Kidney glomerular epithelial cell (primary cell): ENCODE measurements at regions not wholly inside any gene's neighbourhood (a gene's known extent, or its start where the extent isn't known, plus 50 kb on each side); places are given as distances from the start of the nearest gene placed in this dataset.

Experiments
- DNase-seq: peaks from one replicate; lab custom pipeline; 2025; lab: John Stamatoyannopoulos, UW

DNA sequence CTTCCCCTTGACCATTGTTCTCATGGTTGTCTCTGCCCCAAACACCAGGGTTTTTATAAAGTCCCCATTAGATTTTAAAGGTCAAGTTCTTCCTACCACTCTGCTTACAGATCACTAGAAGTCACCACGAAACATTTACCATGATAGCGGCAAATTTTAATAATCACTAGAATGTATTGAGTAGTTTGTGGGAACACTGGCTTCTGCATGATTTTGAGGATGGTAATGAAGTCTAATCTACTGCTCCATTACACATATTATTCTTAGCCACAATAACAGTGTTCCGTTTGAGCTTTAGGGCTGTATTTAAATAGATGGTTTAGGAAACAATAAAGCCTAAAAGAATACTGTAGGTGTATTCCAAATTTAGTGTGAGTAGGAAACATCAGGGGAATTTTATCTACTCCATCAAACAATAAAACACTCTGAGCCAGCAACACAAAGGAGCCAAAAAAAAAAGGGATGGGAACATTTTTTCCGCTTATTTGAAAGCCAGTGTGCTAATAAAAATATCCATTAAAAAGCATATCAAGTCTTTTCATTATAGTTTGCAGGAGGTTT, 49.7 kb downstream of the KLF12 start:
- no peak for DNase-seq

DNA sequence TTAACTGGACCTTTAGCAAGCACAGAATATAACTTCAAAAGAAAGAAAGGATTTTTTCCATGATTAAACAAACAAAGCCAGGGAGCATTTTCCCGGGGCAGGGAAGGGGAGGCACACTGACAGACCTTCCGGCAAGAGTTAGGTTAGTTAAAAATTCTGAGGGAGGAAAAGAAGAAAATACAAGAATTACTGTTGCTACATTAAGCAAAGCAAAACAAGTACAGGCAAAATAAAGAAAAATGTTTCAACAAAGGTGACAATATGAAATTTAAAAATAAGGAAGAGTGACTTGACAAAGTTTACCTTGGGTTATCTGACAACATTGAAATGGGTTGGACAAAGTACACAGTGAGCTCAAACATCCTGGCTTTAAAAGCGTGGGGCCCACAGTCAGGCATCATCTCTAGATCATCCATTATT, 51.5 kb downstream of the KLF12 start:
- no peak for DNase-seq

DNA sequence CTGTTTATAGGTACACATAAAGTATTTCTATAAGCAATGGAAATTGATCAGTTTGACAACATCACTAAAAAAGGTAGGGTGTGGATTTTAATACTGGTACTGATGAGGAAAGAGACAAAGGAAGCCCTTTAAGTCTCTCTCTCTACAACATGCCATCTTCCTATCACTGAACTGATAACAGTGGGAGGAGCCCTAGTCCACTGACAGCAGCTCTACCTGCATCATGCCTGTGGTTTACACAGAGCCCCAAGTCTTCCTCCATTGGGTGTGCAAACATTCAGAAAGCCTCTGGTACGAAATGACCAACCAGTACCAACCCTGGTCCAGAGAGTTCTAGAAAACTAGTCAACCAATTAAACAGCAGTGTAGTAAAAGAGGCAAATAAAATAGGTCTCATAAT, 53.4 kb downstream of the KLF12 start:
- DNase-seq, result no peak

DNA sequence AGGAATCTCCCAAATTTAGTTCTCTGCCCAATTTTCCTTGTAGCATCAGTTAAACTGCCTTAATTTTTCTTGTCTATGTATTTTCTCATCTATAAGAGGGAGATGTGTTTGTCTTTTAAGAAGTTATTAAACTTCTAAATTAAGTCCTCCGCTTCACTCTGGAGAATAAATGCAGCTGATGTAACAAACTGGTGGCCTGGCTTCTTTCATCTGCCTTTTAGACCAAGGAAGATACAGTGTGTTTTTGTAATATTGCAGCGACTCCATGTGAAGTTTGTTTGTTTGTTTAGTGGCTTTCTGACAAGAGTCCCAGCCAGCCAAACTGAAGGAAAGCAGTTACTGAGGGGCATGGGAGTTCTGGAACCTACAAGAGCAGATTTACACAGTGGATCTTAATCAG, 56.4 kb downstream of the KLF12 start:
- DNase-seq, result no peak

DNA sequence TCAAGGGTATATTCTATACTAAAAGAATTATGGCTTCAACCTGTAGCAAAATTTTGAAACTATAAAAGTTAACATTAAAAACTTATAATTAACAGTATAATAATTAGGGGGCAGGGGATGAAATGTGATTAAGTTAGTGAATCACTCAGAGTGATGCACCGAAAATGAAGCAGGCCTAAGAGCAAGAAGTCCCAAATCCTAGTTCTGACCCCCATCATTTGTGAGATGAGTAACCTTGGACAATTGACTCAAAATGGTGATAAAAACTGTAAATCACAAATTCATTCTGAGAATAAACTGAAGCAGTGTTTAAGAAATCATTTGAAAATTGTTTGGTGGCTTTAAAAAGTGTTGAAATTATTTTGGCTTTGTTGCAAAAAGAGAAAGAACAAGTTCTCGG, 56.8 kb downstream of the KLF12 start:
- DNase-seq, result no peak

DNA sequence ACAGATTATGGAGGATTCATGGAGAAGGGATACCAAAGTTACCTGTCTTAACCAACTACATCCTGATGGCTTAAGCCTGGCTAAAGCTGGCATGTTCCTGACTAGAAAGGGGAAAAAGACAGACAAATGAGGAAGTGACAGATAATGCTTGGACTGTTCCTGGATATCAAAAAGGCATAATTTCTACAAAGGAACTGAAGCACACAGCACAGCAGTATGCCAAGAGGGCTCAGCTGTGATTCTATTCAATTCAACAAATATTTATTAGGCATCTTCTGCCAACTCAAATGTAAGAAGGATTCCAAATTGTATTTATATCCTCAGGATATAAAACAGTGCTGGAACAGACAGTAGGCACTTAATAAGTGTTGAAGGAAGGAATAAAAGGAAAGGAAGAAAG, 59.5 kb downstream of the KLF12 start:
- peak; percentile 24 for DNase-seq

DNA sequence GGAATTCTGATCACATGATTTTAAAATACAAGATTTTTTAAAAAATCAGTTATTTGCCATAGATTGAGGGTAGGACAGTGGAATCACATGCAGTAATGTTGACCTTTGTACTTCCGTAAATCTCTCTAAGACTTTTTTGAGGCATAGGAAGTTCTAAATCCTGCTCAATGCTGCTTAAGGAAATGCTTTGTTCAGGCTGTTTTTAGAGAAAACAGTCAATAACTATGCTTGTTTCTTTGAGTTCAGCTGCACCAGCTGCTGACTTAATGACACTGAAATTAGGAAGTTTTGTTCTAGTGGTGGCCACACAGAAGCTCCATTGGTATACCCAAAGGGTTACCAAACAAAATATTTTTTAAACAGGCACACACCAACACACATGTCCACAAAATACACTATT, 60.9 kb downstream of the KLF12 start:
- DNase-seq, result no peak

DNA sequence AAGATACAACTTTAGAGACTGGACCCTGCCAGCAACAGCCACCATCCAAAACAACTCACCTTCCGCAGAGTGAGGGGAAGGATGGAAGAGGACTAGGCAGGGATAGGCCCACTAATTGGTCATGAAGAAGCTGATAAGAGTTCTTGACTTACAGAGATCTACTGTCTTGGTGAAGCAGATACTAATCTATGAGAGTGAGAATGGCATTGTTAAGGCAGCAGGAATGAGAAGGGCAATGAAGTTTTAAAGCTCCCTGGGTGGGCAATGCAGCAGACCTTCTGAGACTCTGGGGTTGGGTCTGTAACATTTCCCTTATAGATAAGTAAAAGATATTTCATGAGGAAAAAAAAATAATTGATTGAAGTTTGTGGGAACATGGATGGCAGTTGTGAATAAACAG, 63.7 kb downstream of the KLF12 start:
- no peak for DNase-seq

- DNase-seq, result no peak
These were observed 64.1 kb downstream of the KLF12 start for GRCh38 chr13:74070065-74070464.

DNA sequence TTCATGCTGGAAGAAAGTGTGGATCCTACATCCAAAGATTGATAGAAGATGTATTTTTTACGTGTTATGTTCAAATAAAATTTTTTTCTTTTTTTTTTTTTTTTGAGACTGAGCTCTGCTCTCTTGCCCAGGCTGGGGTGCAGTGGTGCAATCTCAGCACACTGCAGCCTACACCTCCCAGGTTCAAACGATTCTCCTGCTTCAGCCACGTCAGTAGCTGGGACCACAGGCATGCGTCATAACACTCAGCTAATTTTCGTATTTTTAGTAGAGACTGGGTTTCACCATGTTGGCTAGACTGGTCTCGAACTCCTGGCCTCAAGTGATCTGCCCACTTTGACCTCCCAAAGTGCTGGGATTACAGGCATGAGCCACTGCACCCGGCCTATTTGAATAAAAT, 65.7 kb downstream of the KLF12 start:
- DNase-seq, result no peak

DNA sequence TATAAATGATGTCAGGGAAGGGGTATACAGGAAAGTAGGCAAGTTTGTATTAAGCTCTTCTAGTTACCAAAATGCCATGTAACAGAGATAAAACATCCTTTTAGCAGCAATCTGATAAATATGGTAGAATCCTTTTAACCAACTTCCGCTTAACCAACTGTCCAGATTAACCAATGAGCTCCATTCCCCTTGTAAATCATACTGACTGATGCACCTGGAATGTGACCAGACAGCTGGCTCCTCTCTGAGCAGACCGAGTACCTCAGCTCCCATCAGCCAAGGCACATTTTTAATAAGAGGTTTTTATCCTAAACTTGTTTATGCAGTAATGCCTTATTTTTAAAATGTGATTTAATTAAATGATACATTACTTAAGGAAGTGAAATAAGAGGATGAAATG, 66.4 kb downstream of the KLF12 start:
- no peak for DNase-seq

GRCh38 chr13:74066937-74067336, 67.3 kb downstream of the KLF12 start:
- no peak for DNase-seq

DNA sequence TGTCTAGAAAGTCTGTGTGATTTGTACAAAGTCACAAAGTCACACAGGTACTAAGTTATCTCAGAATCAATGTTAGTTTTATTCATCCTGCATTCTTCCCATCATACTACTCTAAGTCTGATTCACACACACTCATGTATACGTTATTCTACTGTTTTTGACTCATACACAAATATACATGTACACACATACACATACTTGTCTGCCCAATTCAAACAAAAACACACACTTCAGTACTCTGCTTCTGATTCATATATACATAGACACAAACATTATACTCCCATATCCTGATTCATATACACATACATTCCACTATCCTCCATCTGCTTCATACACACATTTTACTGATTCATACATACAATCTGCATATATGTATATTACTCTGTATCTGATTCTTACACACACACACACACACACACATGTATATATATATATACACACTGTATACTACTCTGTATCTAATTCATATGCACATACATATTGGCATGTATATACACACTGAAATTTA, 69.3 kb downstream of the KLF12 start:
- no peak for DNase-seq

GRCh38 chr13:74063533-74064100, 70.6 kb downstream of the KLF12 start:
- no peak for DNase-seq

DNA sequence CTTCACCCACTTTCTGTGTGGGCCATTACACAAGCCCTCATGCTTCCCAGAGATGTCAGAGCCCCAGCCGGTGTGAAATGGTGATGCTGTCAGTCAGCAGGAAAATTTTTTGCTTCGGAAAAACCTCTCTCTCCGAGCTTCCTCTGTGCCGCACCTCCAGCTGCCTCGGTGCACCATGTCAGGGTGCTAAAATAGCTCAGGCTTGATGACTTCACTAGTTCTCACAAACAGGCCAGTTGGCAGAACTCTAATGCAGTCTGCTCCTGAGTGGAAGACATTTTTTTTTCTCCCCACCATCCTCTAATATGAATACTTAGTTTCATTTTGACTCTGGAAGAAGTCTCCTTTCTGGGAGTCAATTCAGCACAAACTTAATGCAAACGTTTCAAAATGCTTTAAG, 71.3 kb downstream of the KLF12 start:
- DNase-seq, result no peak

DNA sequence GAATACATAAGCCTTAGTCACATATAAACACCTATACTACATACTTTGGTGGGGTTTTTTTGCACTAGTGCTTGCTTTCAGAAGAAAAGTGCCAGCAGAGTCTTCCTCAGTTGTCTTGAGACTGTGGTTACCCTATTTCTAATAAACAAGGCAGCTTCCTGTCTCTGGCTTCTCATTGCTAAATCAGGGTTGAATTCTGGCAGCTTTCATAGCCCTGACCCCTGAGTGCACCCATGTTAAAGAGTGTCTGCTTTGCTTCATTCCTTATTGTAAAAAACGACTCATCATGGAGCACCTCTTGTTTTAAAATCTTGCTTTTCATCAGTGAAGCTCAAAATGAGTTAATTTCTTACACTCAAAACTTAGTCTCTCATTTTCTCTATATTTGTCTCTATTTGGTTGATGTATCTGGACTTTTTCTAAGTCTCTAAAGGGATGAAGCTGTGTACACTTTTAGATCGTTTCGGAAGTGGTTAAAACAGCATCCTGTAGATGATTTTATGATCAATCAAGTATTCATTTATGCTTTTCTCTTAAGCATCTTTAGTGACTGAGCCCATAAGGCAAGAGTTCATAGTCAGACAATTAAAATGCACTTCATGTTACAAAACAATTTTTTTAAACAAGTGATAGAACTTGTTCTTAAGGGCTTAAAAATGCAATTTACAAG, 72.1 kb downstream of the KLF12 start:
- DNase-seq, result no peak

GRCh38 chr13:74056801-74057542, 77.2 kb downstream of the KLF12 start:
- DNase-seq, result no peak

DNA sequence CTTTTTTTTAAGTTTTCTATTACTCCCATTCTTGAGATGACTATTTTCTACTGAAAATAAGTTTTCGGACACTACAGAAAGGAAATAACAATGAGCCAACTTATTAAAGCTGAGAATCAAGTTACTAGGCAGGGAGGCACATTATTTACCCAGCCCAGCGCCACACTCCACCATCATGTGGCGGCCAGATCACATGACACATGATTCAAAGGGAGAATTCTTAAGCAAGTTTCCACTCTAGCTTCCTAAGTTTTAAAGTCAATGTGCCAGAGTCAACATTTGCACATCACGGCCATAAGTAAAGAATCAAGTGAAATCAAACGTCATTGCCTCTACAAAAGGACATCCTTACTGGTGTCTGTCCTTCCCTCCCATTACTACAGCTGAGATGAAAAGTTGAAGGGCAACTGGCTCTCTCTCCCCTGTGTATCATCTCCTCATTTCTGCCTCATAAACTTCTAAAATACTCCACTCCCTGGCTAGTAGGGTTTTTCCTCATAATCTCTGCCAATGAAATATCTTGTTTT, 81.7 kb downstream of the KLF12 start:
- no peak for DNase-seq

DNA sequence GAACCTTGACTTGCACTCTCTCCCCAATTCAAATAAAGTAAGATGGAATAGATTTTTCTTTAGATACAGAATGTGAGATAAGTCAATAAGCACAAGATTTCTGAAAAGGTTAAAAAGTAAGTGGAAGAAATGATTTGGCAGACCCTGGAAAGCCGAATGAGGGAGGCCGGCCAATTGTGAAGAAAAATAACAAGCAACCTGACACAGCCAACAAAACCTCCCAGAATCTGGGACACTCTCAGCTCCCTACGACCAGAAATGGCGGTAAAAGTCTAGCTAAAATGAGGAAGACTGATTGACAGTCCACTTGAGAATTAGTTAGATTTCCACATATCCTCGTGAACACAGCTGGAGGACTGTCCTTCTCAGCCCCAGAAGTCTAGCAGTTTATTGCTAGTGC, 85.4 kb downstream of the KLF12 start:
- DNase-seq, result no peak

GRCh38 chr13:74047931-74048600, 86.1 kb downstream of the KLF12 start:
- DNase-seq, result no peak

DNA sequence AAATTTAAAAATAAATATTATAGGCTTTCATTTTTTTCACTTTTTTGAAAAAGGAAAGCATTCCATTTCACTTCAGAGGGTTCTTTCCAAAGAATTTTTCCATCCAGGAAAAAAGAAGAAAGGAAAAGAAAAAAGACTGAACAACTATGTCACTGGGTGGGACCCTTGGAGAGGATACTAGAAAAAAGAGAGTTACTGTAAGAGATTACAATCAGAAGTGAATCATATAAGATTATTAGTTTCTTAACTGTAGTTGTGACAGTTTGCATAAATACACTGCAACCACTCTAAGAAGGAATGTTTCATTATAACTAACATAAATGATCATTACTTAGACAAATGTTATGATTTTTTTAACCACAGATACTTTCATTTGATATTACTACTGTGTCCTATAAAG, 87.8 kb downstream of the KLF12 start:
- no peak for DNase-seq

GRCh38 chr13:74045583-74045982, 88.6 kb downstream of the KLF12 start:
- DNase-seq, result no peak
